ENCODE measurements at regions not wholly inside any gene's neighbourhood (a gene's known extent, or its start where the extent isn't known, plus 50 kb on each side); places are given as distances from the start of the nearest gene placed in this dataset.
A peak's percentile ranks its signal among the peaks of the same experiment; 100 is the strongest.

GRCh38 chr7:1365846-1366245 is 93.4 kb downstream of the MICALL2 start:
- H3K36me3 Mint-ChIP-seq (ENCODE audit: low read depth), result no peaks in the 10 kb centered on the region
- H3K27me3 Mint-ChIP-seq (ENCODE audit: low read depth, poor library complexity), result peaks cover 29% of the 10 kb centered on the region
- H3K4me1 Mint-ChIP-seq, result peaks cover 45% of the 10 kb centered on the region
- TF ChIP-seq CTCF (IDR thresholded peaks at IDR 0.05), result no peak
- no peaks in the 10 kb centered on the region for H3K9me3 Mint-ChIP-seq
- DNase-seq, result no peak
- no peak overlapping the region for H3K27ac Mint-ChIP-seq
- no peak overlapping the region for H3K4me3 Mint-ChIP-seq

GRCh38 chr7:1366801-1367405 is 92.4 kb downstream of the MICALL2 start:
- H3K36me3 Mint-ChIP-seq (ENCODE audit: low read depth), result no peaks in the 10 kb centered on the region
- H3K4me3 Mint-ChIP-seq, result no peak overlapping the region
- no peak for TF ChIP-seq CTCF (IDR thresholded peaks at IDR 0.05)
- no peak for DNase-seq
- peaks cover 35% of the 10 kb centered on the region for H3K27me3 Mint-ChIP-seq (ENCODE audit: low read depth, poor library complexity)
- H3K9me3 Mint-ChIP-seq, result no peaks in the 10 kb centered on the region
- H3K27ac Mint-ChIP-seq, result no peak overlapping the region
- H3K4me1 Mint-ChIP-seq, result peaks cover 42% of the 10 kb centered on the region

- no peak for TF ChIP-seq CTCF (IDR thresholded peaks at IDR 0.05)
- Mint-ChIP-seq H3K27ac (no peak overlapping the region), H3K36me3 (ENCODE audit: low read depth) (no peaks in the 10 kb centered on the region), H3K27me3 (ENCODE audit: low read depth, poor library complexity) (peaks cover 36% of the 10 kb centered on the region), H3K4me1 (peaks cover 49% of the 10 kb centered on the region), H3K9me3 (no peaks in the 10 kb centered on the region), H3K4me3 (peak overlapping the region; percentile 43)
- peak; percentile 31 for DNase-seq
Measured at GRCh38 chr7:1367501-1368183, 91.6 kb downstream of the MICALL2 start.

GRCh38 chr7:1368184-1368681 is 91.0 kb downstream of the MICALL2 start:
- H3K4me1 Mint-ChIP-seq, result peaks cover 55% of the 10 kb centered on the region
- peak; percentile 68 for DNase-seq
- no peak overlapping the region for H3K27ac Mint-ChIP-seq
- peaks cover 42% of the 10 kb centered on the region for H3K27me3 Mint-ChIP-seq (ENCODE audit: low read depth, poor library complexity)
- peak overlapping the region; percentile 43 for H3K4me3 Mint-ChIP-seq
- no peaks in the 10 kb centered on the region for H3K36me3 Mint-ChIP-seq (ENCODE audit: low read depth)
- no peaks in the 10 kb centered on the region for H3K9me3 Mint-ChIP-seq
- no peak for TF ChIP-seq CTCF (IDR thresholded peaks at IDR 0.05)

- peak overlapping the region; percentile 62 for H3K4me3 Mint-ChIP-seq
- peaks cover 57% of the 10 kb centered on the region for H3K4me1 Mint-ChIP-seq
- H3K27me3 Mint-ChIP-seq (ENCODE audit: low read depth, poor library complexity), result peaks cover 44% of the 10 kb centered on the region
- H3K27ac Mint-ChIP-seq, result no peak overlapping the region
- no peaks in the 10 kb centered on the region for H3K9me3 Mint-ChIP-seq
- peak; percentile 97 for DNase-seq
- no peaks in the 10 kb centered on the region for H3K36me3 Mint-ChIP-seq (ENCODE audit: low read depth)
- TF ChIP-seq CTCF (IDR thresholded peaks at IDR 0.05), result peak; percentile 52
Measured at GRCh38 chr7:1368682-1369571, 90.3 kb downstream of the MICALL2 start.

All from nephron progenitor cell (in vitro differentiated cells).